HCT116 (cell line): ENCODE measurements at regions not wholly inside any gene's neighbourhood (a gene's known extent, or its start where the extent isn't known, plus 50 kb on each side); places are given as distances from the start of the nearest gene placed in this dataset.
A peak's percentile ranks its signal among the peaks of the same experiment; 100 is the strongest.
"Not testable (repeated sequence)": the region's sequence is repeated elsewhere in the genome, so short reads cannot be mapped to it uniquely, and the experiment has no call there.

Experiments
- ATAC-seq: fragments of 200-7000 bp; cut with Tn5 transposase; 2 replicates; pipeline ENCODE4 v1.9.1; 2020; ENCODE audit warnings: mild to moderate bottlenecking, moderate library complexity
- BruUV-seq: library from RNA; stranded (reverse); fragments of 400-500 nt; replicated peaks from 2 replicates; lab custom pipeline; 2021; lab: Mats Ljungman, UMichigan
- CTCF ChIA-PET: fragments of 300-600 bp; sonication (Branson Sonifier 250); formaldehyde crosslinking; loops from one replicate; lab custom pipeline; 2021; ENCODE audit warnings: antibody characterized with exemption; lab: Charles Lee
- POLR2A ChIA-PET: fragments of 300-600, 350-600 bp; sonication (Branson Sonifier 250); formaldehyde crosslinking; loops from one replicate; lab custom pipeline; 2021; ENCODE audit warnings: antibody characterized with exemption; lab: Charles Lee
- RAD21 ChIA-PET, 2 experiments: fragments of 300-600 bp; sonication (Branson Sonifier 250); formaldehyde crosslinking; loops; one replicate each; lab custom pipeline; 2023; ENCODE audit warnings: low total read pairs in 2 of 2; ENCODE audit not compliant: uncharacterized antibody in 2 of 2, unreplicated experiment in 2 of 2, low non-redundant PET in 1 of 2; lab: Charles Lee
- DNase-seq: peaks from one replicate; pipeline ENCODE4 v3.0.0-alpha.2; 2010; ENCODE audit warnings: low read depth, low spot score
- H2AFZ ChIP-seq: fragments of 200-600 bp; shearing (Covaris generic), sonication (generic); 2 replicates; pipeline ENCODE4 v1.6.1; 2017; ENCODE audit warnings: low read depth, mixed run types, mixed read lengths, antibody characterized with exemption, low read length; ENCODE audit not compliant: poor library complexity, severe bottlenecking
- H3K27ac ChIP-seq: 2 replicates; pipeline ENCODE4 v1.5.1; 2012; ENCODE audit warnings: low read depth, low read length
- H3K27me3 ChIP-seq: fragments of 200-600 bp; sonication (generic); 2 replicates; pipeline ENCODE4 v1.6.1; 2016; ENCODE audit warnings: mixed run types, low read length, mixed read lengths; ENCODE audit not compliant: insufficient read depth
- H3K36me3 ChIP-seq, 2 experiments: fragments of 200-500 bp in 1 of 2; fragments of 200-600 bp in 1 of 2; sonication (Bioruptor generic) in 1 of 2; sonication (generic) in 1 of 2; 2 replicates each; pipeline versions ENCODE4 v1.5.1 to v1.6.1; 2014 to 2016; ENCODE audit warnings: low read length in 2 of 2, inconsistent platforms in 1 of 2, mixed read lengths in 1 of 2, mixed run types in 1 of 2; ENCODE audit not compliant: insufficient read depth in 2 of 2, control insufficient read depth in 1 of 2
- H3K4me1 ChIP-seq, 2 experiments: fragments of 200-600 bp in 1 of 2; sonication (generic) in 1 of 2; 2 replicates each; pipeline versions ENCODE4 v1.5.1 to v1.6.1; 2012 to 2017; ENCODE audit warnings: low read length in 2 of 2, inconsistent platforms in 1 of 2, mild to moderate bottlenecking in 1 of 2, mixed read lengths in 1 of 2, mixed run types in 1 of 2, moderate library complexity in 1 of 2; ENCODE audit not compliant: insufficient read depth in 2 of 2, control insufficient read depth in 1 of 2
- H3K4me2 ChIP-seq: fragments of 200-600 bp; sonication (generic); 2 replicates; pipeline ENCODE4 v1.6.1; 2017; ENCODE audit warnings: mixed run types, low read length, mixed read lengths
- H3K4me3 ChIP-seq, 2 experiments: fragments of 200-600 bp in 1 of 2; sonication (generic) in 1 of 2; replicated peaks in 1 of 2; 2 replicates each; pipeline ENCODE4 v1.5.1; 2011 to 2016; ENCODE audit warnings: low read length in 2 of 2, control low read depth in 1 of 2, low read depth in 1 of 2, mild to moderate bottlenecking in 1 of 2, mixed read lengths in 1 of 2, mixed run types in 1 of 2
- H3K79me2 ChIP-seq: fragments of 200-600 bp; sonication (generic); 2 replicates; pipeline ENCODE4 v1.6.1; 2017; ENCODE audit warnings: mild to moderate bottlenecking, mixed run types, low read length, moderate library complexity, mixed read lengths; ENCODE audit not compliant: insufficient read depth
- H3K9ac ChIP-seq: fragments of 200-600 bp; sonication (generic); 2 replicates; pipeline ENCODE4 v1.6.1; 2016; ENCODE audit warnings: low read length, mixed read lengths
- H3K9me2 ChIP-seq: fragments of 200-600 bp; sonication (generic), shearing (Covaris generic); 2 replicates; pipeline ENCODE4 v1.6.1; 2017; ENCODE audit warnings: mixed run types, mild to moderate bottlenecking, moderate library complexity; ENCODE audit not compliant: insufficient read depth
- H3K9me3 ChIP-seq, 2 experiments: fragments of 200-500 bp in 1 of 2; fragments of 200-600 bp in 1 of 2; sonication (Bioruptor generic) in 1 of 2; sonication (generic) in 1 of 2; 2 replicates each; pipeline ENCODE4 v1.6.1; 2014 to 2017; ENCODE audit warnings: low read length in 2 of 2, mixed read lengths in 2 of 2, inconsistent platforms in 1 of 2, low read depth in 1 of 2, mild to moderate bottlenecking in 1 of 2, mixed run types in 1 of 2, moderate library complexity in 1 of 2; ENCODE audit not compliant: control insufficient read depth in 1 of 2, insufficient read depth in 1 of 2
- H4K20me1 ChIP-seq: fragments of 200-600 bp; sonication (generic), shearing (Covaris generic); 2 replicates; pipeline ENCODE4 v1.6.1; 2017; ENCODE audit warnings: mixed run types, mild to moderate bottlenecking, moderate library complexity; ENCODE audit not compliant: insufficient read depth
- CBX3 ChIP-seq: IDR thresholded peaks from 2 replicates; pipeline ENCODE4 v1.6.1; 2012; ENCODE audit warnings: low read depth
- POLR2A ChIP-seq: IDR thresholded peaks from 2 replicates; pipeline ENCODE4 v1.7.0; 2011; ENCODE audit warnings: borderline replicate concordance; ENCODE audit not compliant: insufficient read depth, insufficient read length; ENCODE audit errors: extremely low read depth
- POLR2AphosphoS5 ChIP-seq: IDR thresholded peaks from 2 replicates; pipeline ENCODE4 v1.6.1; 2011; ENCODE audit warnings: mild to moderate bottlenecking, low read depth, low read length, moderate library complexity
- RAD21 ChIP-seq: IDR thresholded peaks from 2 replicates; pipeline ENCODE4 v1.6.1; 2012; ENCODE audit warnings: low read depth, mild to moderate bottlenecking
- SIN3A ChIP-seq: IDR thresholded peaks from 2 replicates; pipeline ENCODE4 v1.6.1; 2012; ENCODE audit warnings: low read depth
- SP1 ChIP-seq: IDR thresholded peaks from 2 replicates; pipeline ENCODE4 v1.6.1; 2012; ENCODE audit warnings: low read depth
- YY1 ChIP-seq: IDR thresholded peaks from 2 replicates; pipeline ENCODE4 v1.6.1; 2011; ENCODE audit warnings: low read length, low read depth, moderate library complexity, mild to moderate bottlenecking; ENCODE audit not compliant: insufficient replicate concordance; ENCODE audit errors: extremely low read depth
- ZBTB33 ChIP-seq: IDR thresholded peaks from 2 replicates; pipeline ENCODE4 v1.6.1; 2011; ENCODE audit warnings: mild to moderate bottlenecking, low read length, moderate library complexity; ENCODE audit not compliant: insufficient replicate concordance; ENCODE audit errors: extremely low read depth
- intact Hi-C: fragments of 100-400 bp; cut with micrococcal nuclease; formaldehyde crosslinking; loops from 2 replicates; pipeline ENCODE4 v1.10.0; 2022

- H3K9ac ChIP-seq, H3K27ac ChIP-seq, intact Hi-C loops, RAD21 ChIA-PET, ATAC-seq, H3K9me3 ChIP-seq, H2AFZ ChIP-seq, H3K4me3 ChIP-seq, H4K20me1 ChIP-seq, H3K79me2 ChIP-seq, H3K27me3 ChIP-seq, CTCF ChIA-PET, DNase-seq, H3K4me1 ChIP-seq, H3K4me2 ChIP-seq, H3K9me2 ChIP-seq, H3K36me3 ChIP-seq, BruUV-seq: not testable (repeated sequence)
- POLR2A ChIA-PET = interaction anchor here (1.2 kb wide), 1 partner anchor 1372 kb away, joined by 3 read pairs; no protein-coding TSS in a partner anchor
Measured at GRCh38 chr1:149635290-149635899, 51.7 kb downstream of the PPIAL4C start.

GRCh38 chr1:149636286-149637122 lies 52.9 kb downstream of the PPIAL4C start:
- peak overlapping the region; percentile 66 for H3K9ac ChIP-seq
- H3K27me3 ChIP-seq, H3K79me2 ChIP-seq, H3K36me3 ChIP-seq, H3K9me2 ChIP-seq, CTCF ChIA-PET: not testable (repeated sequence)
- ATAC-seq = peak; percentile 94
- TF ChIP-seq RAD21 = peak; percentile 2; the same call in 1 of the 2 replicates
- TF ChIP-seq POLR2AphosphoS5 = peak; percentile 99
- TF ChIP-seq POLR2A = peak; percentile 100
- TF ChIP-seq SIN3A = peak; percentile 99
- 0 out of 2 replicates have a peak, but pooled peaks have one; percentile 74 for TF ChIP-seq CBX3
- TF ChIP-seq ZBTB33 = peak; percentile 89
- peak; percentile 83 for TF ChIP-seq YY1
- TF ChIP-seq SP1 = peak; percentile 70
- TF ChIP-seq, all 23 proteins: peak for 8; not testable (repeated sequence) for 15
- Histone ChIP-seq H3K4me2 (peak overlapping the region; percentile 64), H3K27ac (peak overlapping the region; percentile 75), H3K4me3 (peak overlapping the region; percentile 29 to 43; a peak in 2 of 4 replicates)
- intact Hi-C loops, H2AFZ ChIP-seq, H3K9me3 ChIP-seq, H4K20me1 ChIP-seq, RAD21 ChIA-PET, H3K4me1 ChIP-seq: not testable (repeated sequence)
- TSS peak; percentile 99 for BruUV-seq
- POLR2A ChIA-PET = interaction anchor here (0.8 to 1.2 kb wide), 2 partner anchors 251 to 1373 kb away, joined by 3 read pairs; a partner anchor contains a TSS
- peak; percentile 94 for DNase-seq

GRCh38 chr1:149638481-149638880 lies 54.8 kb downstream of the PPIAL4C start:
- not testable (repeated sequence) for H3K4me2 ChIP-seq

More at GRCh38 chr1:149638481-149638880, 54.8 kb downstream of the PPIAL4C start:
- POLR2A ChIA-PET, H3K27me3 ChIP-seq, H3K9me2 ChIP-seq, DNase-seq, H3K36me3 ChIP-seq, CTCF ChIA-PET, H3K79me2 ChIP-seq, intact Hi-C loops, BruUV-seq, H2AFZ ChIP-seq, H4K20me1 ChIP-seq, H3K4me3 ChIP-seq, H3K9me3 ChIP-seq, H3K9ac ChIP-seq, H3K27ac ChIP-seq, H3K4me1 ChIP-seq, RAD21 ChIA-PET, ATAC-seq: not testable (repeated sequence)
